Mucosa of gallbladder (tissue), 1 donor: ENCODE measurements at regions not wholly inside any gene's neighbourhood (a gene's known extent, or its start where the extent isn't known, plus 50 kb on each side); places are given as distances from the start of the nearest gene placed in this dataset.
"Not testable (repeated sequence)": the region's sequence is repeated elsewhere in the genome, so short reads cannot be mapped to it uniquely, and the experiment has no call there.

Source experiments
- DNase-seq: peaks from one replicate; pipeline ENCODE4 v3.0.0-alpha.2; 2020; ENCODE audit warnings: low spot score
- donor health status: DM: no; HTN: no; CAD: no.

- DNase-seq: no peak
Measured at GRCh38 chr3:10703875-10704274, 112.2 kb upstream of the SLC6A11 start.

- no peak for DNase-seq
Measured at GRCh38 chr3:10706156-10706739, 109.8 kb upstream of the SLC6A11 start.

GRCh38 chr3:10706740-10707399 is 109.2 kb upstream of the SLC6A11 start:
- no peak for DNase-seq

- no peak for DNase-seq
Measured at GRCh38 chr3:10707400-10708215, 108.4 kb upstream of the SLC6A11 start.

- no peak for DNase-seq
Measured at GRCh38 chr3:10708216-10708893, 107.7 kb upstream of the SLC6A11 start.

- no peak for DNase-seq
Measured at GRCh38 chr3:10709110-10709781, 106.8 kb upstream of the SLC6A11 start.

GRCh38 chr3:10712121-10712520 is 103.9 kb upstream of the SLC6A11 start:
- no peak for DNase-seq

GRCh38 chr3:10713656-10714055 is 102.4 kb upstream of the SLC6A11 start:
- DNase-seq: no peak

- no peak for DNase-seq
Measured at GRCh38 chr3:10715886-10716285, 100.1 kb upstream of the SLC6A11 start.

GRCh38 chr3:10716964-10717363 is 99.1 kb upstream of the SLC6A11 start:
- DNase-seq: no peak

GRCh38 chr3:10717756-10718155 is 98.3 kb upstream of the SLC6A11 start:
- DNase-seq: no peak

GRCh38 chr3:10721101-10721500 is 94.9 kb upstream of the SLC6A11 start:
- DNase-seq: no peak

- DNase-seq: no peak
Measured at GRCh38 chr3:10722911-10723310, 93.1 kb upstream of the SLC6A11 start.

- DNase-seq: no peak
Measured at GRCh38 chr3:10723991-10724390, 92.0 kb upstream of the SLC6A11 start.

- no peak for DNase-seq
Measured at GRCh38 chr3:10725067-10725466, 91.0 kb upstream of the SLC6A11 start.

GRCh38 chr3:10725846-10726245 is 90.2 kb upstream of the SLC6A11 start:
- no peak for DNase-seq

- DNase-seq: no peak
Measured at GRCh38 chr3:10726787-10727186, 89.2 kb upstream of the SLC6A11 start.

GRCh38 chr3:10729439-10729838 is 86.6 kb upstream of the SLC6A11 start:
- DNase-seq: no peak

GRCh38 chr3:10732292-10732691 is 83.7 kb upstream of the SLC6A11 start:
- no peak for DNase-seq

GRCh38 chr3:10733297-10733696 is 82.7 kb upstream of the SLC6A11 start:
- DNase-seq: no peak

GRCh38 chr3:10736444-10736843 is 79.6 kb upstream of the SLC6A11 start:
- DNase-seq: not testable (repeated sequence)

GRCh38 chr3:10737785-10738184 is 78.2 kb upstream of the SLC6A11 start:
- no peak for DNase-seq
